ENCODE measurements at regions not wholly inside any gene's neighbourhood (a gene's known extent, or its start where the extent isn't known, plus 50 kb on each side); places are given as distances from the start of the nearest gene placed in this dataset.

- TF ChIP-seq CTCF (IDR thresholded peaks at IDR 0.05) (no peak), EP300 (IDR thresholded peaks at IDR 0.05) (no peak), POLR2A (IDR thresholded peaks at IDR 0.05) (no peak)
These were observed 200.4 kb upstream of the SYT10 start for GRCh38 chr12:33639975-33640374.

Measured in stomach (tissue), 4 donors.